ENCODE measurements at regions not wholly inside any gene's neighbourhood (a gene's known extent, or its start where the extent isn't known, plus 50 kb on each side); places are given as distances from the start of the nearest gene placed in this dataset.

GRCh38 chr16:86322283-86322682 lies 188.0 kb upstream of the FOXF1 start:
- TF ChIP-seq HDGF (IDR thresholded peaks at IDR 0.05; ENCODE audit: borderline replicate concordance) (no peak), BHLHE40 (IDR thresholded peaks at IDR 0.05; ENCODE audit: borderline replicate concordance) (no peak), ELF4 (IDR thresholded peaks at IDR 0.05) (no peak), SUZ12 (IDR thresholded peaks at IDR 0.05) (no peak), SP1 (IDR thresholded peaks at IDR 0.05) (no peak), LEF1 (IDR thresholded peaks at IDR 0.05; ENCODE audit: borderline replicate concordance) (no peak), TARDBP (IDR thresholded peaks at IDR 0.05) (no peak), FOXM1 (IDR thresholded peaks at IDR 0.05; ENCODE audit: borderline replicate concordance) (no peak), ARNT (IDR thresholded peaks at IDR 0.05) (no peak), ZNF384 (IDR thresholded peaks at IDR 0.05) (no peak), FOXK2 (IDR thresholded peaks at IDR 0.05) (no peak)
